HS-27A (cell line): ENCODE measurements at regions not wholly inside any gene's neighbourhood (a gene's known extent, or its start where the extent isn't known, plus 50 kb on each side); places are given as distances from the start of the nearest gene placed in this dataset.

Experiments used
- DNase-seq: peaks from one replicate; pipeline ENCODE4 v3.0.0-alpha.2; 2012; ENCODE audit warnings: low read depth, missing footprints

GRCh38 chr9:14031810-14032209, 282.1 kb downstream of the NFIB start:
- no peak for DNase-seq

- DNase-seq, result no peak
Observed at GRCh38 chr9:14031060-14031414, 282.9 kb downstream of the NFIB start.

- no peak for DNase-seq
Observed at GRCh38 chr9:14030375-14031059, 283.4 kb downstream of the NFIB start.

GRCh38 chr9:14029806-14030374, 284.1 kb downstream of the NFIB start:
- no peak for DNase-seq

GRCh38 chr9:14027116-14027800, 286.7 kb downstream of the NFIB start:
- DNase-seq, result no peak

GRCh38 chr9:14025741-14026140, 288.2 kb downstream of the NFIB start:
- DNase-seq, result no peak

GRCh38 chr9:14023285-14023684, 290.7 kb downstream of the NFIB start:
- no peak for DNase-seq

GRCh38 chr9:14021871-14022525, 291.9 kb downstream of the NFIB start:
- peak; percentile 1 for DNase-seq

- no peak for DNase-seq
Observed at GRCh38 chr9:14018081-14018480, 295.9 kb downstream of the NFIB start.

- no peak for DNase-seq
Observed at GRCh38 chr9:14014744-14015143, 299.2 kb downstream of the NFIB start.

GRCh38 chr9:14014218-14014617, 299.7 kb downstream of the NFIB start:
- no peak for DNase-seq

GRCh38 chr9:14011799-14012560, 302.0 kb downstream of the NFIB start:
- DNase-seq, result no peak

GRCh38 chr9:14007190-14007769, 306.7 kb downstream of the NFIB start:
- no peak for DNase-seq

- no peak for DNase-seq
Observed at GRCh38 chr9:14006386-14007187, 307.4 kb downstream of the NFIB start.

GRCh38 chr9:14004110-14004509, 309.8 kb downstream of the NFIB start:
- DNase-seq, result no peak

- no peak for DNase-seq
Observed at GRCh38 chr9:13994240-13994639, 319.7 kb downstream of the NFIB start.

GRCh38 chr9:13993632-13994185, 320.2 kb downstream of the NFIB start:
- DNase-seq, result no peak

- DNase-seq, result no peak
Observed at GRCh38 chr9:13992138-13993088, 321.5 kb downstream of the NFIB start.

- DNase-seq, result no peak
Observed at GRCh38 chr9:13991395-13991794, 322.5 kb downstream of the NFIB start.

- DNase-seq, result no peak
Observed at GRCh38 chr9:13990994-13991393, 322.9 kb downstream of the NFIB start.
